HPDE6-E6E7 (cell line): ENCODE measurements at regions not wholly inside any gene's neighbourhood (a gene's known extent, or its start where the extent isn't known, plus 50 kb on each side); places are given as distances from the start of the nearest gene placed in this dataset.
"Not testable (repeated sequence)": the region's sequence is repeated elsewhere in the genome, so short reads cannot be mapped to it uniquely, and the experiment has no call there.

Experiments
- DNase-seq: peaks from one replicate; pipeline ENCODE4 v3.0.0; 2011; ENCODE audit warnings: missing footprints; ENCODE audit errors: extremely low spot score

DNA sequence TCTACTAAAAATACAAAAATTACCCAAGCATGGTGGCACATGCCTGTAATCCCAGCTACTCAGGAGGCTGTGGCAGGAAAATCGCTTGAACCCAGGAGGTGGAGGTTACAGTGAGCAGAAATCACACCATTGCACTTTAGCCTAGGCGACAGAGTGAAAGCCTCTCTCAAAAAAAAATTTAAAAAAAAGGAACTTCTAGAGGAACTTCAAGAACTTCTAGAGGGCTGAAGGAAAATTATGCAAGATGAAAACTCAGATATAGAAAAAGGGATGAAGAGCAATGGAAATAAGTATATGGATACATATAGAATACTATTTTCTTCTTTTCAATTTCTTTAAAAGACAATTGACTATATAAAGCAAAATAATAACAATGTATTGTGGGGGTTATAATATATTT lies 51.2 kb upstream of the PRR5 start:
- no peak for DNase-seq

GRCh38 chr22:44648821-44649565 lies 53.0 kb upstream of the PRR5 start:
- peak; percentile 49 for DNase-seq

GRCh38 chr22:44648085-44648820 lies 53.8 kb upstream of the PRR5 start:
- no peak for DNase-seq

DNA sequence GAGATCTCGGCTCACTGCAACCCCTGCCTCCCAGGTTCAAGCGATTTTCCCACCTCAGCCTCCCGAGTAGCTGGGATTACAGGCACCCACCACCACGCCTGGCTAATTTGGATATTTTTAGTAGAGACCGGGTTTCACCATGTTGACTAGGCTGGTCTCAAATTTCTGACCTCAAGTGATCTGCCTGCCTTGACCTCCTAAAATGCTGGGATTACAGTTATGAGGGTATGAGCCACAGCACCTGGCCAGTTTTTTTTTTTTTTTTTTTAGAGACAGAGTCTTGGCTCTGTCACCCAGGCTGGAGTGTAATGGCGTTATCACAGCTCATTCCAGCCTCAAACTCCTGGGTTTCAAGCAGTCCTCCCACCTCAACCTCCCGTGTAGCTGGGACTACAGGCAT lies 54.9 kb upstream of the PRR5 start:
- no peak for DNase-seq

DNA sequence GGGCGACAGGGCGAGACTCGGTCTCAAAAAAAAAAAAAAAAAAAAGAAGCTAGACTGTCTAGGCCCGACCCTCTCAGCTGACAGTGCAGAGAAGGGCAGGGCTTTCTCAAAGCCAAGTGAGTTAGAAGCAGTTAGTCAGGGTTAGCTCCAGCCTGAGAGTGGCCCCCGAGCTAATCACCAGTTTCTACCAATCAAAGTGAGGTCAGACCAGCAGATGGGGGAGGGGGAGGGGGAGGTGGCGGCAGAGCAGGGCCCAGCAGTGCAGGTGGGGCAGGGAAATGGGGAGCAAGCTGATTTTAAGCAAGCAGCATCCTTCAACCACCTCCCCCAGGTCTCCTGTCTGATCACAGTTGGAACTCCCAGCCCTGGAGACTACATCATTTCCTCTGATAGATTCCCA lies 55.3 kb upstream of the PRR5 start:
- no peak for DNase-seq

DNA sequence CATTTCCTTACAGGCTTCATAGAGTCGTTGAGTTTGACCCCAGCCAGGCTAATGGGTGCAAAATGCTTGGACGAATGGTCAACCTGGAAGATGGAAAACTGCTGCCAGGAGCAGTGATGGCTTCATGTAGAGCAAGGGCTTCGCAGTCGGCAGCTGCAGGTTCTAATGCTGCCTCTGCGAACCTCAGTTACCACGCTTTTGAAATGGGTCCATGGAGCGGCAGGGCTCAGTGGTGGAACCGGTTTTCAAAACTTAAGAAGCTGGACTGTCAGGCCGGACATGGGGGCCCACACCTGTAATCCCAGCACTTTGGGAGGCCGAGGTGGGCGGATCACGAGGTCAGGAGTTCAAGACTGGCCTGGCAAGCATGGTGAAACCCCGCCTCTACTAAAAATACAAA lies 55.9 kb upstream of the PRR5 start:
- DNase-seq, result no peak

GRCh38 chr22:44645531-44645930 lies 56.5 kb upstream of the PRR5 start:
- no peak for DNase-seq

- no peak for DNase-seq
These were observed 56.9 kb upstream of the PRR5 start for GRCh38 chr22:44645083-44645482.

GRCh38 chr22:44643526-44644101 lies 58.4 kb upstream of the PRR5 start:
- not testable (repeated sequence) for DNase-seq

DNA sequence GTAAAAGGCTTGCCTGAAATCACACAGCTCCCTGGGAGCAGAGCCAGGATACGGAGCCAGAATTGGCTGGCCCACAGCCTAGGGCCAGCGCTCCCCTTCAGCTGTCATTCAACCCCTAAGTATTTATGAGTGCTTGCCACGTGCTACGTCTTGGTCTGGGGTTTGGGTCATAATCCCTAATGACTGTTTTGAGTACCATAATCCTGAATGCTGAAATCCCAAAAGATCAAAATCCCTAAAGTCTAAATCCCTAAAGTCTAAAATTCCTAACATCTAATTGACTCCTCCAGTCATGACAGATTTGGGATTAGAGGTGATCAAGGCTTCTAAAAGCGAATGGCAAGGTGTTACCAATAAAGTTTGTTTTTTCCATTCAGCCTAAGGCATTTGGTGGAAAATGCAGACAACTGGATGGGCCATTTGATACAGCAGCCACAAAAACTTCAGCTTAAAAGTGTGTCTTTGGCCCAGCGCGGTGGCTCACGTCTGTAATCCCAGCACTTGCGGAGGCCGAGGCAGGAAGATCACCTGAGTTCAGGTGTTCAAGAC lies 59.8 kb upstream of the PRR5 start:
- DNase-seq, result no peak

DNA sequence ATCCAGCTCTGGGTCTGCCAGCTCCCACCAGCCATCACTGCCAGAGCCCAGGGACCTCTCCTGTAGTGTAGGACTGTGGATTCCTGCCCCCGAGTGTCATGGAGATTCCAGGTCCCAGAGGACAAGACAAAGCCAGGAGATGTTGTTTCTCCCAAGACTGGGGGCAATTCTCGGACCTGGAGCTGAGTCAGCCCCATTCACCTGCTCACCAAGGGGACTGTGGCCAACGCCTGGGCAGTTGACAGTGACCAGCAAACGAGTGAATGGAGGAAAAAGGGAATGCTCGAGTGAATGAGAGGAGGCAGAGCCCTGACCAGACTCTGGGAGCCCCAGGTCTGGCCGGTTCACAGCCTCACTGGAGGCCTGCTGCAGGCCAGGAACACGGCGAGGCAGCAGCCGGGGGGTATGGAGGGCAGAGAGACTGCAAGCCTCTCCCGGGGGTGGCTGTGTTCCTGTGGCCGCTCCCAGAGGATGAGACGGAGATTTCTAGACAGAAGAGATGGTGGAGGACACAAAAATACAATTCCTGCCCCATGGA lies 61.3 kb upstream of the PRR5 start:
- DNase-seq, result no peak

GRCh38 chr22:44639891-44640617 lies 62.0 kb upstream of the PRR5 start:
- DNase-seq, result no peak

DNA sequence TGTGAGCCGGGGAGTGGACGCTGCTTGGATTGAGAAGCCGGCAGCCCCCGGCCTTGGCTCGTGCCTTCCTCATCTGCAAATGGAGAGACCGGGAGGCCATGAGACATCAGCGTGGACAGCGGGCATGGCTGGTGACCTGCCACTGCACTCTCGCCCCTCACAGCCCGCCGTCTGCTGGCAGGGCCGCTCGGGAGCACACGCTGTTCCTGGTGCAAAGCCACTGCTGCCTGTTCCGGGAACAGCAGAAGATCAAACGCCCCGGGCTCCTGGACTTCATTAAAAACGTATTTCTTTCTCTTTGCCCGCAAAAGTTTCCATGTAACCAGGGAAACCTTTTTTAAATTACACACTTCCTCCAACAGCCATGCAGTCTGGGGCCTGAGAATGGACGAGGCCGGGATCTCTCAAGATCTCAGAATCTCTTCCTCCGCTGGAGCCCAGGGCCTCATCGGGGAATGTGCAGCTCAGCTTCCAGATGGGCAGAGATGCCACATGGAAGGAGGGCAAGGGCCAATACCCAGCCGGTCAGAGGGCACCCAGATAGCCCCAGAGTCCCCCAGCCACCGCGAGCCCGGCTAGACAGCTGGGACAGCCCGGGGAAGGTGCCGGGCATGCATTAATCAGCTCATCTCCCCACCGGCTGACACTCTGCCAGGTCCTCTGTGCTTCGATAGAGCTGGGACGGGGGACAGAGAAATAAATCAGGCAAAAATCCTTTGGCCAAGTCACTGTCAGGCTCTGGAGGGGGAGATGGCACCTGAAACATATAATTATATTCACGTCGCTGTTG lies 62.8 kb upstream of the PRR5 start:
- DNase-seq, result no peak

DNA sequence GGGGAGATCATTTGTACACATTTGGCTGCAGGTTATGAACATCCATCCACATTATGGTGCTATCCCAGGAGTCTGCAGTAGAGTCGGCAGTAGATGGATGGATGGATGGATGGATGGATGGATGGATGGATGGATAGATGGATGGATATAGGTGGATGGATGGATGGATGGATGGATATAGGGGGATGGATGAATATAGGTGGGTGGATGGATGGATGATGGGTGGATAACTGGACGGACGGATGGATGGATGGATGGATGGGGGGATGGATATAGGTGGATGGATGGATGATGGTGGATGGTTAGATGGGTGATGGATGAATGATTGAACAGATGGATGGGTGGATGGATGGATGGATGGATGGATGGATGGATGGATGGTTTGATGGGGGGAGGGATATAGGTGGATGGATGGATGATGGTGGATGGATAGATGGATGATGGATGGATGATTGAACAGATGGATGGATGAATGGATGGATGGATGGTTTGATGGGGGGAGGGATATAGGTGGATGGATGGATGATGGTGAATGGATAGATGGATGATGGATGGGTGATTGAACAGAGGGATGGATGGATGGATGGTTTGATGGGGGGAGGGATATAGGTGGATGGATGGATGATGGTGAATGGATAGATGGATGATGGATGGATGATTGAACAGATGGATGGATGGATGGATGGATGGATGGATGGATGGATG lies 65.3 kb upstream of the PRR5 start:
- not testable (repeated sequence) for DNase-seq

GRCh38 chr22:44635567-44635966 lies 66.4 kb upstream of the PRR5 start:
- not testable (repeated sequence) for DNase-seq

GRCh38 chr22:44634426-44635321 lies 67.3 kb upstream of the PRR5 start:
- DNase-seq, result no peak

- no peak for DNase-seq
These were observed 68.4 kb upstream of the PRR5 start for GRCh38 chr22:44633647-44634046.

DNA sequence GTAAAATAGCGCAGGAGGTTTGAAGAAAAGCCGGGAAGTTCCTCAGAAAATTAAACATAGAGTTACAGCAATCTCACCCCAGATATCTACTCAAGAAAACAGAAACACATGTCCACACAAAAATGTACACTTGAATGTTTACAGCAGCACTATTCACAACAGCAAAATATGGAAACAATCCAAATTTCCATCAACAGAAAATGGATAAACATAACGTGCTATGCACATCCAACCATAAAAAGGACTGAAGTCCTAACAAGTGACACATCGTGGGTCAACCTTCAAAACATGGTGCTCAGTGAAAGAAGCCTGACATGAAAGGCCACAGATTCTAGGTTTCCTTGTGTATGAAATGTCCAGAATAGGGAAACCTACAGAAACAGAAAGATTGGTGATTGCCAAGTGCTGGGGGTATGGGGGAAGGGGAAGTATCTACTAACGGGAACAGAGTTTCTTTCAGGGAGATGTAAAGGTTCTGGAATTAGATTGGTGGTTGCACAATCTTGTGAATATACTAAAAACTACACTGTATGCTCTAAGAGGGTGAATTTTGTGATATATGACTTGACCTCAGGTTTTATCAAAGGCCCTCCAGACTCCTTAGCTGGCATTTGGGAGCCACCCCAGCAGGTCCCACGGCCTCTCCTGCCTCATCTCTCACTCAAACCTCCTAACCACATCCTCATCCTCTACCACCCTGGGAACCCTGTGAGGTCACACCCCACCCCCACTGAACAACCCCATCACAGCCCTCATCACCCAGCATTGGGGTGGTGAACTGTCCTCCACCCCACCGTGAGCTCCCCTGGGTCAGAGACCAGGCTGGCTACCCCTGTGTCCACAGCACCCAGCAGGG lies 69.2 kb upstream of the PRR5 start:
- no peak for DNase-seq
